SK-N-SH treated with all-trans-retinoic acid at 6 μM for 48 hours (cell line): ENCODE measurements at regions not wholly inside any gene's neighbourhood (a gene's known extent, or its start where the extent isn't known, plus 50 kb on each side); places are given as distances from the start of the nearest gene placed in this dataset.

Experiments used
- ATAC-seq: fragments of 200-7000 bp; cut with Tn5 transposase; 3 replicates; pipeline ENCODE4 v1.9.1; 2020; ENCODE audit warnings: mild to moderate bottlenecking, moderate library complexity
- ARNTL ChIP-seq: fragments of 450-650 bp; formaldehyde crosslinking; IDR thresholded peaks from 2 replicates; pipeline ENCODE4 v1.5.0; 2020; ENCODE audit warnings: low read depth, mild to moderate bottlenecking, moderate library complexity, borderline replicate concordance
- BACH2 ChIP-seq: fragments of 250-450 bp; sonication (Bioruptor Pico); IDR thresholded peaks from 2 replicates; pipeline ENCODE4 v1.9.0; 2021; ENCODE audit warnings: mild to moderate bottlenecking, borderline replicate concordance
- CSDC2 ChIP-seq: fragments of 250-450 bp; sonication (Bioruptor Pico); IDR thresholded peaks from 2 replicates; pipeline ENCODE4 v1.5.0; 2020; ENCODE audit warnings: mild to moderate bottlenecking, moderate library complexity
- ESRRG ChIP-seq: fragments of 250-450 bp; sonication (Bioruptor Pico); IDR thresholded peaks from 2 replicates; pipeline ENCODE4 v1.6.1; 2021; ENCODE audit warnings: mild to moderate bottlenecking
- GLIS3 ChIP-seq: fragments of 250-450 bp; sonication (Bioruptor Pico); IDR thresholded peaks from 2 replicates; pipeline ENCODE4 v1.5.0; 2020; ENCODE audit warnings: mild to moderate bottlenecking, moderate library complexity
- ISL1 ChIP-seq: fragments of 250-450 bp; sonication (Bioruptor Pico); IDR thresholded peaks from 2 replicates; pipeline ENCODE4 v2.1.2; 2022; ENCODE audit warnings: mild to moderate bottlenecking, moderate library complexity
- OSR1 ChIP-seq: fragments of 250-450 bp; sonication (Bioruptor Pico); IDR thresholded peaks from 2 replicates; pipeline ENCODE4 v1.8.0; 2022; ENCODE audit warnings: moderate library complexity, mild to moderate bottlenecking, inconsistent platforms
- PPARA ChIP-seq: fragments of 250-450 bp; sonication (Bioruptor Pico); IDR thresholded peaks from 2 replicates; pipeline ENCODE4 v1.5.0; 2020; ENCODE audit warnings: mild to moderate bottlenecking, borderline replicate concordance
- RARB ChIP-seq: fragments of 250-450 bp; sonication (Bioruptor Pico); IDR thresholded peaks from 2 replicates; pipeline ENCODE4 v1.8.0; 2021; ENCODE audit warnings: mild to moderate bottlenecking, moderate library complexity
- TCF4 ChIP-seq: fragments of 250-450 bp; sonication (Bioruptor Pico); IDR thresholded peaks from 2 replicates; pipeline ENCODE4 v1.8.0; 2021; ENCODE audit warnings: mild to moderate bottlenecking, moderate library complexity, borderline replicate concordance
- ZC3H10 ChIP-seq: fragments of 250-450 bp; sonication (Bioruptor Pico); IDR thresholded peaks from 2 replicates; pipeline ENCODE4 v1.5.1; 2021; ENCODE audit warnings: mild to moderate bottlenecking, moderate library complexity
- ZFP3 ChIP-seq: fragments of 250-450 bp; sonication (Bioruptor Pico); IDR thresholded peaks from 2 replicates; pipeline ENCODE4 v1.5.0; 2020; ENCODE audit warnings: mild to moderate bottlenecking, moderate library complexity
- ZFP30 ChIP-seq: fragments of 450-650 bp; formaldehyde crosslinking; IDR thresholded peaks from 2 replicates; pipeline ENCODE4 v1.5.0; 2022; ENCODE audit warnings: mild to moderate bottlenecking, moderate library complexity
- ZNF565 ChIP-seq: fragments of 450-650 bp; formaldehyde crosslinking; conservative IDR thresholded peaks from 2 replicates; pipeline ENCODE4 v1.5.0; 2020; ENCODE audit warnings: low read depth, mild to moderate bottlenecking, moderate library complexity
- ZNF8 ChIP-seq: fragments of 450-650 bp; formaldehyde crosslinking; IDR thresholded peaks from 2 replicates; pipeline ENCODE4 v1.5.0; 2020; ENCODE audit warnings: mild to moderate bottlenecking, moderate library complexity
- TF ChIP-seq, protein P1 (sequence below): fragments of 250-450 bp; sonication (Bioruptor Pico); IDR thresholded peaks from 2 replicates; pipeline ENCODE4 v1.5.0; 2020; ENCODE audit warnings: mild to moderate bottlenecking, moderate library complexity
- TF ChIP-seq, protein P2 (sequence below): fragments of 250-450 bp; sonication (Bioruptor Pico); IDR thresholded peaks from 2 replicates; pipeline ENCODE4 v1.8.0; 2020; ENCODE audit warnings: mild to moderate bottlenecking, moderate library complexity, borderline replicate concordance
- TF ChIP-seq, protein P3 (sequence below): fragments of 250-450 bp; sonication (Bioruptor Pico); IDR thresholded peaks from 2 replicates; pipeline ENCODE4 v1.5.1; 2021; ENCODE audit warnings: mild to moderate bottlenecking, moderate library complexity
- TF ChIP-seq, protein P4 (sequence below): fragments of 250-450 bp; sonication (Bioruptor Pico); IDR thresholded peaks from 2 replicates; pipeline ENCODE4 v1.8.0; 2021; ENCODE audit warnings: low read depth, mild to moderate bottlenecking, moderate library complexity, borderline replicate concordance

DNA sequence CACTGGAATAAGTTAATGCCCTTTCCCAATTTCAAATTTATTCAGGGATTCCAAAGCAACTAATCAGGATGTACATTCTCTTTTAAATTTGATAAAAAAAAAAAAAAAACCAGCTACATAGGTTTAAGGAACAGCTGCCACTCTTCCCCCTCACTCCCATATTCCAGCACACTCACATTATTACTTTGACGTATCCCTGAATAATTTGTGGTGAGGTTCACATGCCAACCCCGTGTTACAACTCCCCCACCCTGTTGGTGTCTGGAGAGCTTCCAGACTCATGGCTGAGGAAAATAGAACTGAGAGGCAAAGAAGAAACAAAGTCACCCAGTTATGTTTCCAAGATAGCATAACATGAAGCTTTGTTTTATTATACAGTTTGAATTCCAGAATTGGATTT lies 300.5 kb upstream of the MME start:
- no peak for TF ChIP-seq ZNF565 (CRISPR knock-in tag)
- no peak for TF ChIP-seq GLIS3
- no peak for TF ChIP-seq ESRRG (CRISPR knock-in tag)
- TF ChIP-seq ARNTL = no peak
- no peak for TF ChIP-seq TCF4 (CRISPR knock-in tag)
- no peak for TF ChIP-seq OSR1 (CRISPR knock-in tag)
- TF ChIP-seq RARB (CRISPR knock-in tag) = no peak
- TF ChIP-seq, protein P1, sequence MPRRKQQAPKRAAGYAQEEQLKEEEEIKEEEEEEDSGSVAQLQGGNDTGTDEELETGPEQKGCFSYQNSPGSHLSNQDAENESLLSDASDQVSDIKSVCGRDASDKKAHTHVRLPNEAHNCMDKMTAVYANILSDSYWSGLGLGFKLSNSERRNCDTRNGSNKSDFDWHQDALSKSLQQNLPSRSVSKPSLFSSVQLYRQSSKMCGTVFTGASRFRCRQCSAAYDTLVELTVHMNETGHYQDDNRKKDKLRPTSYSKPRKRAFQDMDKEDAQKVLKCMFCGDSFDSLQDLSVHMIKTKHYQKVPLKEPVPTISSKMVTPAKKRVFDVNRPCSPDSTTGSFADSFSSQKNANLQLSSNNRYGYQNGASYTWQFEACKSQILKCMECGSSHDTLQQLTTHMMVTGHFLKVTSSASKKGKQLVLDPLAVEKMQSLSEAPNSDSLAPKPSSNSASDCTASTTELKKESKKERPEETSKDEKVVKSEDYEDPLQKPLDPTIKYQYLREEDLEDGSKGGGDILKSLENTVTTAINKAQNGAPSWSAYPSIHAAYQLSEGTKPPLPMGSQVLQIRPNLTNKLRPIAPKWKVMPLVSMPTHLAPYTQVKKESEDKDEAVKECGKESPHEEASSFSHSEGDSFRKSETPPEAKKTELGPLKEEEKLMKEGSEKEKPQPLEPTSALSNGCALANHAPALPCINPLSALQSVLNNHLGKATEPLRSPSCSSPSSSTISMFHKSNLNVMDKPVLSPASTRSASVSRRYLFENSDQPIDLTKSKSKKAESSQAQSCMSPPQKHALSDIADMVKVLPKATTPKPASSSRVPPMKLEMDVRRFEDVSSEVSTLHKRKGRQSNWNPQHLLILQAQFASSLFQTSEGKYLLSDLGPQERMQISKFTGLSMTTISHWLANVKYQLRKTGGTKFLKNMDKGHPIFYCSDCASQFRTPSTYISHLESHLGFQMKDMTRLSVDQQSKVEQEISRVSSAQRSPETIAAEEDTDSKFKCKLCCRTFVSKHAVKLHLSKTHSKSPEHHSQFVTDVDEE (CRISPR knock-in tag) = no peak
- no peak for TF ChIP-seq ZFP30 (CRISPR knock-in tag)
- TF ChIP-seq ZNF8 (CRISPR knock-in tag) = no peak
- no peak for TF ChIP-seq PPARA
- TF ChIP-seq, all 23 proteins: peak for 0
- ATAC-seq = peak; percentile 67

DNA sequence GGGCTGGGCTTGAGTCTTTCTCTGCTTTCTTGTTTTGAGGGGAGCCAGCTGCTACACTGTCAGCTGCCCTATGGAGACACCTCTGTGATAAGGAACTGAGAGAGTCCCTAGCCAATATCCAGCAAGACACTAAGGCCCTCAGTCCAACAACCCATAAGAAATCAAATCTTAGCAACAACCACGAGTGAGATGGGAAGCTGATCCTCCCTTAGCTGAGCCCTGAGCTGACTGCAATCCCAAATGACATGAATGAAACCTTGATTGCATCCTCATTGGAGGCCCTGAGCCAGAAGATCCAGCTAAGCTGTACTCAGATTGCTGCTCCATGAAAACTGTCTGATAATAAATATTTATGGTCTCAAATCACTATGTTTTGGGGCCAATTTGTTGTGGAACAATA lies 302.1 kb upstream of the MME start:
- TF ChIP-seq, protein P2, sequence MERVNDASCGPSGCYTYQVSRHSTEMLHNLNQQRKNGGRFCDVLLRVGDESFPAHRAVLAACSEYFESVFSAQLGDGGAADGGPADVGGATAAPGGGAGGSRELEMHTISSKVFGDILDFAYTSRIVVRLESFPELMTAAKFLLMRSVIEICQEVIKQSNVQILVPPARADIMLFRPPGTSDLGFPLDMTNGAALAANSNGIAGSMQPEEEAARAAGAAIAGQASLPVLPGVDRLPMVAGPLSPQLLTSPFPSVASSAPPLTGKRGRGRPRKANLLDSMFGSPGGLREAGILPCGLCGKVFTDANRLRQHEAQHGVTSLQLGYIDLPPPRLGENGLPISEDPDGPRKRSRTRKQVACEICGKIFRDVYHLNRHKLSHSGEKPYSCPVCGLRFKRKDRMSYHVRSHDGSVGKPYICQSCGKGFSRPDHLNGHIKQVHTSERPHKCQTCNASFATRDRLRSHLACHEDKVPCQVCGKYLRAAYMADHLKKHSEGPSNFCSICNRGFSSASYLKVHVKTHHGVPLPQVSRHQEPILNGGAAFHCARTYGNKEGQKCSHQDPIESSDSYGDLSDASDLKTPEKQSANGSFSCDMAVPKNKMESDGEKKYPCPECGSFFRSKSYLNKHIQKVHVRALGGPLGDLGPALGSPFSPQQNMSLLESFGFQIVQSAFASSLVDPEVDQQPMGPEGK (CRISPR knock-in tag) = no peak
- TF ChIP-seq GLIS3 (no peak), ZFP30 (CRISPR knock-in tag) (no peak), CSDC2 (CRISPR knock-in tag) (no peak), ZFP3 (no peak), ZNF565 (CRISPR knock-in tag) (no peak), TCF4 (CRISPR knock-in tag) (no peak), BACH2 (CRISPR knock-in tag) (no peak), ISL1 (no peak)
- TF ChIP-seq, protein P3, sequence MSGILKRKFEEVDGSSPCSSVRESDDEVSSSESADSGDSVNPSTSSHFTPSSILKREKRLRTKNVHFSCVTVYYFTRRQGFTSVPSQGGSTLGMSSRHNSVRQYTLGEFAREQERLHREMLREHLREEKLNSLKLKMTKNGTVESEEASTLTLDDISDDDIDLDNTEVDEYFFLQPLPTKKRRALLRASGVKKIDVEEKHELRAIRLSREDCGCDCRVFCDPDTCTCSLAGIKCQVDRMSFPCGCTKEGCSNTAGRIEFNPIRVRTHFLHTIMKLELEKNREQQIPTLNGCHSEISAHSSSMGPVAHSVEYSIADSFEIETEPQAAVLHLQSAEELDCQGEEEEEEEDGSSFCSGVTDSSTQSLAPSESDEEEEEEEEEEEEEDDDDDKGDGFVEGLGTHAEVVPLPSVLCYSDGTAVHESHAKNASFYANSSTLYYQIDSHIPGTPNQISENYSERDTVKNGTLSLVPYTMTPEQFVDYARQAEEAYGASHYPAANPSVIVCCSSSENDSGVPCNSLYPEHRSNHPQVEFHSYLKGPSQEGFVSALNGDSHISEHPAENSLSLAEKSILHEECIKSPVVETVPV (CRISPR knock-in tag) = no peak
- ATAC-seq = no peak

DNA sequence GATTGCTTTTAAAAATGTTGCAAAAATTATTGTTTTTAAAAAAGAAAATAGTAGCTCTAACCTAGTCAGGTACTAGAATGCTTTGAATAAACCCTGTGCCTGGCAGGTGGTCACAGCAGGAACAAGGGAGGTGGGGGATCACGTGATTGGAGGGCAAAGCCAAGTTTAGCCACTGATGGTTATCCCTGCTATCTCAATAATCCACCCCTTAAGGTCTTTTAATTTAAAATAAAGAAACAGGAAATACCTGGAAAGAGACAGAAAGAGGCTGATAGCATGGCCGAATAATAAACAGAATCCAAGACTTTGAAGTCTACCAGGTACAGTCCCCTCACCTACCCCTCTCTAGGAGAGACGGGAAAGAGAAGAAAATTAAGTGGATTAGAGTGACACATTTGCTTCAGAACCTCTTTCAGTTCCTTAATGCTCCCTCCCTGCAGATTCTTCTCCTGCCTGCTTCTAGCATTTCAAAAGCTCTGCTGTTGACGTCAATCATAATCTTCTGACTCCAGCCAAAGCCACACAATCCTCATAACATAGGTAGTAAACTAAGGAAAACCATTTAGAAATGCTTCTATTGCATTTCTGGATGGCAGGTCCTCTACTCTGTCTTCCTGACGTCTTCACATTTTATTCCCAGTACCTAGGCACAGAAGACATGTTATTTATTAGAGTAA lies 303.4 kb upstream of the MME start:
- no peak for ATAC-seq
- TF ChIP-seq OSR1 (CRISPR knock-in tag) (no peak), ZC3H10 (CRISPR knock-in tag) (no peak), RARB (CRISPR knock-in tag) (no peak), ZNF565 (CRISPR knock-in tag) (no peak), BACH2 (CRISPR knock-in tag) (no peak), ZFP30 (CRISPR knock-in tag) (no peak), ZNF8 (CRISPR knock-in tag) (no peak), ISL1 (no peak)
- TF ChIP-seq, protein P1 (CRISPR knock-in tag) = no peak
- TF ChIP-seq, protein P4, sequence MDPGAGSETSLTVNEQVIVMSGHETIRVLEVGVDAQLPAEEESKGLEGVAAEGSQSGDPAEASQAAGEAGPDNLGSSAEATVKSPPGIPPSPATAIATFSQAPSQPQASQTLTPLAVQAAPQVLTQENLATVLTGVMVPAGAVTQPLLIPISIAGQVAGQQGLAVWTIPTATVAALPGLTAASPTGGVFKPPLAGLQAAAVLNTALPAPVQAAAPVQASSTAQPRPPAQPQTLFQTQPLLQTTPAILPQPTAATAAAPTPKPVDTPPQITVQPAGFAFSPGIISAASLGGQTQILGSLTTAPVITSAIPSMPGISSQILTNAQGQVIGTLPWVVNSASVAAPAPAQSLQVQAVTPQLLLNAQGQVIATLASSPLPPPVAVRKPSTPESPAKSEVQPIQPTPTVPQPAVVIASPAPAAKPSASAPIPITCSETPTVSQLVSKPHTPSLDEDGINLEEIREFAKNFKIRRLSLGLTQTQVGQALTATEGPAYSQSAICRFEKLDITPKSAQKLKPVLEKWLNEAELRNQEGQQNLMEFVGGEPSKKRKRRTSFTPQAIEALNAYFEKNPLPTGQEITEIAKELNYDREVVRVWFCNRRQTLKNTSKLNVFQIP (CRISPR knock-in tag) = no peak
- TF ChIP-seq, all 23 proteins: peak for 0
